Endothelial cell (in vitro differentiated cells): ENCODE measurements at regions not wholly inside any gene's neighbourhood (a gene's known extent, or its start where the extent isn't known, plus 50 kb on each side); places are given as distances from the start of the nearest gene placed in this dataset.

ENCODE experiments used
- DNase-seq: peaks from one replicate; pipeline ENCODE4 v3.0.0; 2021; ENCODE audit warnings: low spot score
- H3K27ac Mint-ChIP-seq: one replicate; pipeline ENCODE4 v1.8.0; 2021; ENCODE audit warnings: mixed read lengths, inconsistent platforms; ENCODE audit not compliant: unreplicated experiment
- H3K27me3 Mint-ChIP-seq: one replicate; pipeline ENCODE4 v1.8.0; 2021; ENCODE audit warnings: mild to moderate bottlenecking, moderate library complexity, mixed read lengths, inconsistent platforms; ENCODE audit not compliant: unreplicated experiment
- H3K36me3 Mint-ChIP-seq: one replicate; pipeline ENCODE4 v1.8.0; 2021; ENCODE audit warnings: mild to moderate bottlenecking, low read depth, mixed read lengths, inconsistent platforms; ENCODE audit not compliant: unreplicated experiment
- H3K4me1 Mint-ChIP-seq: one replicate; pipeline ENCODE4 v1.8.0; 2021; ENCODE audit warnings: mild to moderate bottlenecking, mixed read lengths, inconsistent platforms; ENCODE audit not compliant: unreplicated experiment
- H3K4me3 Mint-ChIP-seq: one replicate; pipeline ENCODE4 v1.8.0; 2021; ENCODE audit warnings: mild to moderate bottlenecking, mixed read lengths, inconsistent platforms; ENCODE audit not compliant: unreplicated experiment
- H3K9me3 Mint-ChIP-seq: one replicate; pipeline ENCODE4 v1.8.0; 2021; ENCODE audit warnings: mixed read lengths, inconsistent platforms; ENCODE audit not compliant: unreplicated experiment
- TF ChIP-seq, protein P1 (sequence below): fragments of 200-600 bp; sonication (generic); IDR thresholded peaks from one replicate; pipeline ENCODE4 v1.5.0; 2021; ENCODE audit warnings: antibody characterized with exemption; ENCODE audit not compliant: unreplicated experiment

DNA sequence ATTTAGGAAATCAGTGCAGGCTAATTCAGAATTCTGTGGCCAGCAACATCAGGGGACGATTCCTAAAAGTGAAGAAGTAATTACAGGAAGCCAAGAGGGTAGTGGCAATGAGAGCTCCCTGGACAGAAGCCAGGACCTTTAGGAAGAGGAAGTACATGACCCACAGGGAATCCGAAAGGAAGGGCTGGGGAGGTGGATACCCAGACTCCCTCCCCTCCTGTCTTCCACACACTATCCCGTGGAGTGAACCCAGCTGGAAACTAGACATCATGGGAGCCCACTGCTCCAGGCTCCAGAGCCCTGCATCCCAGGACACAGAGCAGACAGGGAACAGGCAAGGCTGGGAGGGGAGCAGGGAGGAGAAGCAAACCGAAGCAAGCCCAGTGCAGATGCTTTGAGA, 83.0 kb downstream of the SNX5 start:
- H3K27me3 Mint-ChIP-seq: peaks cover 2% of the 10 kb centered on the region
- no peak overlapping the region for H3K27ac Mint-ChIP-seq
- H3K4me1 Mint-ChIP-seq: peaks cover 15% of the 10 kb centered on the region
- H3K4me3 Mint-ChIP-seq: no peak overlapping the region
- TF ChIP-seq, protein P1, sequence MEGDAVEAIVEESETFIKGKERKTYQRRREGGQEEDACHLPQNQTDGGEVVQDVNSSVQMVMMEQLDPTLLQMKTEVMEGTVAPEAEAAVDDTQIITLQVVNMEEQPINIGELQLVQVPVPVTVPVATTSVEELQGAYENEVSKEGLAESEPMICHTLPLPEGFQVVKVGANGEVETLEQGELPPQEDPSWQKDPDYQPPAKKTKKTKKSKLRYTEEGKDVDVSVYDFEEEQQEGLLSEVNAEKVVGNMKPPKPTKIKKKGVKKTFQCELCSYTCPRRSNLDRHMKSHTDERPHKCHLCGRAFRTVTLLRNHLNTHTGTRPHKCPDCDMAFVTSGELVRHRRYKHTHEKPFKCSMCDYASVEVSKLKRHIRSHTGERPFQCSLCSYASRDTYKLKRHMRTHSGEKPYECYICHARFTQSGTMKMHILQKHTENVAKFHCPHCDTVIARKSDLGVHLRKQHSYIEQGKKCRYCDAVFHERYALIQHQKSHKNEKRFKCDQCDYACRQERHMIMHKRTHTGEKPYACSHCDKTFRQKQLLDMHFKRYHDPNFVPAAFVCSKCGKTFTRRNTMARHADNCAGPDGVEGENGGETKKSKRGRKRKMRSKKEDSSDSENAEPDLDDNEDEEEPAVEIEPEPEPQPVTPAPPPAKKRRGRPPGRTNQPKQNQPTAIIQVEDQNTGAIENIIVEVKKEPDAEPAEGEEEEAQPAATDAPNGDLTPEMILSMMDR: no peak
- peaks cover 9% of the 10 kb centered on the region for H3K36me3 Mint-ChIP-seq
- no peaks in the 10 kb centered on the region for H3K9me3 Mint-ChIP-seq
- DNase-seq: no peak

DNA sequence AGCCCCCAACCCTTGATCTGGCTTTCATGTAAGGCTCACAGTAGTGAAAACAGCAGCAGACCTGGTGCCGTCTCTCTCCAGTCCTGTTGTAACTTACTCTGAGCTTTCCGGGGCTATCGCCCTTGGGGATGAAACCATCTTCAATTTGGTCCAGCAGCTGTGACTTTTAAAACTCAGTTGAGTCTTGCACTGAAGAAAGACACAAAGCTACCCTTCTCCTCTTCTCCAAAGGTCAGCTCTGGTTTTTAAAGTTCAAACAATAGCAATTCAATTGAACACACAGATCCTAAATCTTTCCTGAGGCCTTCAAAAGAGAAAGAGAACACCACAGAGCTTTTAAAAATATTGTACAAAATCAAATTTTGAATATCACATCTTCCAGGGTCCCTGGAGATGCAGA, 83.5 kb downstream of the SNX5 start:
- TF ChIP-seq, protein P1: no peak
- no peaks in the 10 kb centered on the region for H3K9me3 Mint-ChIP-seq
- H3K27ac Mint-ChIP-seq: no peak overlapping the region
- H3K4me1 Mint-ChIP-seq: peaks cover 15% of the 10 kb centered on the region
- H3K36me3 Mint-ChIP-seq: peaks cover 7% of the 10 kb centered on the region
- no peak overlapping the region for H3K4me3 Mint-ChIP-seq
- DNase-seq: no peak
- peaks cover 2% of the 10 kb centered on the region for H3K27me3 Mint-ChIP-seq

DNA sequence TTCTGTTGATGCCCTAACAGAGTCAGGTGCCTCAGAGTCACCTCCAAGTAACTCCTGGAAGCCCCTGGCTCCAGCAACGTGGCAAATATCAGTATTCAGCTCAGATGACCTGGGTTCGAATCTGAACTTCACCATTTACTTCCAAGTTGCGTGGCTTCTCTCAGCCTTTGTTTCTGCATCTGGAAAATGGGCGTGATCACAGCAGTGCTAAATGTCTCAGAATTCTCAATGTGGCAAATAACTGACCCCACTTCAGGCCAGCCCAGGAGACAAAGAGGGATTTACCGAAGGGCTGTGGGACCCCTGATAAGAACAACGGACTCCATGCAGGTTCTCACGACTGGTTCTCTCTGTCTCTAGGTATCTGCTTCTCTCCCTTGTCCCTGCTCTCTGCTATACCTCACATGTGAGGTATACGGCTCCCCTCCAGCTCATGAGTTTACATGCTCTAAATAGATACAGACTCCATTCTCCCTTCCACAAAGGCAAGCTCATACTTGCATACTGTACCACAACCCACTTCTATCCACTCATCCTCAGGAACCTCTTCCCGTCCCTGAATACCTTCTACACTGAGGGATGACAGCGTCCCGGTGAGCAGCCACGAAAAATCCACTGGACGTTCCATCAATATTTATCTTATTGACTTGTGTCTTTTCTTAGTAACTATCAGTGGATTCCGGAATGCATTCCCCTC, 84.1 kb downstream of the SNX5 start:
- H3K36me3 Mint-ChIP-seq: peaks cover under 1% of the 10 kb centered on the region
- H3K27ac Mint-ChIP-seq: no peak overlapping the region
- peaks cover 2% of the 10 kb centered on the region for H3K27me3 Mint-ChIP-seq
- peaks cover 15% of the 10 kb centered on the region for H3K4me1 Mint-ChIP-seq
- H3K9me3 Mint-ChIP-seq: no peaks in the 10 kb centered on the region
- TF ChIP-seq, protein P1: no peak
- no peak overlapping the region for H3K4me3 Mint-ChIP-seq
- DNase-seq: no peak

DNA sequence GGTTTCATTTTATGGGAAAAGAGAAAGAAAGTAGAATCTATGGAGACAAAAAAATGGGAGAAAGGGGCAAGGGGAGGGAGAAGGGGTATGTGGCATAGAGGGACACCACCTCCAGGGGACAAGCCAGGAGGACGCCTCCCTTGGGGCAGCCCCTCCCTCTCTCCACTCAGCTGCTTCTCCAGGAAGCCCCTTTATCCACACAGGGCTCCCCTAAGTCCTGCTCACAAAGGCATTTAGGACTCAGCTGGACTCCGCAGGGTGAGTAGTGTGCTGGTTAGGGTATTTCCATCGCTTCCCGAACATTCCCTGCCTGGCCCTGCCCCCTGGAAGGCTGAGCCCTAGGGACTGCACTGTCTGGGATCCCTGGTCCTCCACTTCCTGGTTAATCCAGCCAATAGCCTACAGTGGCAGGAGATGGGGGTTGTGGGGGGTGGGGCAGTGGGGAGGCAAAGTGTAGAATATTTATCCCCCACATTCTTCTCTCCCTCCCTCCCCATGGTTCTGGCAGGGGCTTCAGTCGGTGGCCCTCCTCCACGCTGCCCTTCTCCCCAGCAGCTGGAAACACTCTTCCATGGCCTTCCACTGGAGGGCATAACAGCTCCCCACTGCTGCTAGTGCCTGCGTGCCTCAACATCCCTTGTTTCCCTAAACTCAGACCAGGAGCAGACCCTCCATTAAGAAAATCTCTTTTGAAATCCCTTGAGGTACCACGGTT, 84.8 kb downstream of the SNX5 start:
- peaks cover 15% of the 10 kb centered on the region for H3K4me1 Mint-ChIP-seq
- H3K9me3 Mint-ChIP-seq: no peaks in the 10 kb centered on the region
- no peak overlapping the region for H3K27ac Mint-ChIP-seq

More for the DNA sequence above, 84.8 kb downstream of the SNX5 start:
- Mint-ChIP-seq H3K4me3 (no peak overlapping the region), H3K27me3 (peaks cover 2% of the 10 kb centered on the region), H3K36me3 (no peaks in the 10 kb centered on the region)
- TF ChIP-seq, protein P1: no peak
- no peak for DNase-seq
